Left kidney (tissue), 1 donor: ENCODE measurements at regions not wholly inside any gene's neighbourhood (a gene's known extent, or its start where the extent isn't known, plus 50 kb on each side); places are given as distances from the start of the nearest gene placed in this dataset.

Source experiments
- DNase-seq: peaks from one replicate; pipeline ENCODE4 v3.0.0-alpha.2; 2013

- DNase-seq, result no peak
These were observed 663.9 kb upstream of the CHAC2 start for GRCh38 chr2:53103679-53104078.

DNA sequence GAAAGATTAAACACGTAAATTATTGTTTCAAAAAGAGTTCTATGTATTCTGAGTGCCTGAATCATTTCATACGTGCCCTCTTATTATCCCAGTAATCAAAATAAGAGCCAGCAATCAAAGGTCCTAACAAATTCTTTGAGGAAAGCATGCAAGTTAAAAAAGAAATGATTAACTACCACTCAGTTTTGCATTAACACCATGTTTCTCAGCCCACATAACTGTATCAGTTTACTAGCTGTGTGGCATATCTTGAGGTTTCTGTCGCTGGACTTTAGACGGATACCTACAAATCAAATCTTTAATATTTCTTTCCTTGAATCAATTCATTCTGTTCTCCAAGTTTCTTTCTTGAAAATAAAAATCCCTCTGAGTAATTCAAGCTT is 668.9 kb upstream of the CHAC2 start:
- DNase-seq, result peak; percentile 24

GRCh38 chr2:53096351-53096750 is 671.3 kb upstream of the CHAC2 start:
- peak; percentile 24 for DNase-seq

DNA sequence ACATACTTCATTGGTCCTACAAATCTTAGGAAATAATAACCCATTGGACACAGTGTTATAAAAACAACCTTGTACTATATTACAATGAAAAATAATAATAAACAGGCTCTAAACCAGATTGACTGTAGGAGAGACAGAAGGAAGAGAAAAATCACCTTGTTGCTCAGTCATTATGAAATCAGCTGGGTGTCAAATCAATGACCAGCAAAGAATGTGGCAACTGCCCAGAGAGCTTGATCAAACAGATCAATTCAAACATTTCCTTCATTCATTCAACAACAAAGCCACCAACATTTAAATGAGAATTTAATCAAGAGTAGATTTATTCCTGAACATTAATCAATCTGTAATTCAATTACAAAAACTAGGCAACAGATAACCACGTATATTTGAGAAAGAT is 671.9 kb upstream of the CHAC2 start:
- no peak for DNase-seq

- DNase-seq, result no peak
These were observed 672.4 kb upstream of the CHAC2 start for GRCh38 chr2:53095227-53095626.

DNA sequence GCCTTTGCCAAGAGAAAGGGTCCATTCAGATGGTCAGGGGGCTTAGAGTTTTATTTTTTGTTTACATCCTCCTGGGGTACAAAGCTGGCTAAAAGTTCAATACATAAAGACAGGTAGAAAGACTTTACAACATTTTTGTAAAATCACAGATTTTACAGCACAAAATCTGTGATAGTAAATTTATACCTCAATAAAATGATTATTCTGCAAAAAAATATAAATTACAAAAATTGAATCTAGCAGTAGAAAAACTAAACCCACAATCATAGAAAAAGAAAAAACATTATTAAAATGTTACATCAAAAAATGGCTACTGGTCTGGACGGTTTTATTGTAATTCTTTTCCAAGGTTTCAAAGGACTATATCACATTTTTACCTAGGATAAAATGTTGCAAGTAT is 674.2 kb upstream of the CHAC2 start:
- DNase-seq, result no peak

GRCh38 chr2:53091183-53091582 is 676.4 kb upstream of the CHAC2 start:
- no peak for DNase-seq

GRCh38 chr2:53087874-53088461 is 679.6 kb upstream of the CHAC2 start:
- no peak for DNase-seq

DNA sequence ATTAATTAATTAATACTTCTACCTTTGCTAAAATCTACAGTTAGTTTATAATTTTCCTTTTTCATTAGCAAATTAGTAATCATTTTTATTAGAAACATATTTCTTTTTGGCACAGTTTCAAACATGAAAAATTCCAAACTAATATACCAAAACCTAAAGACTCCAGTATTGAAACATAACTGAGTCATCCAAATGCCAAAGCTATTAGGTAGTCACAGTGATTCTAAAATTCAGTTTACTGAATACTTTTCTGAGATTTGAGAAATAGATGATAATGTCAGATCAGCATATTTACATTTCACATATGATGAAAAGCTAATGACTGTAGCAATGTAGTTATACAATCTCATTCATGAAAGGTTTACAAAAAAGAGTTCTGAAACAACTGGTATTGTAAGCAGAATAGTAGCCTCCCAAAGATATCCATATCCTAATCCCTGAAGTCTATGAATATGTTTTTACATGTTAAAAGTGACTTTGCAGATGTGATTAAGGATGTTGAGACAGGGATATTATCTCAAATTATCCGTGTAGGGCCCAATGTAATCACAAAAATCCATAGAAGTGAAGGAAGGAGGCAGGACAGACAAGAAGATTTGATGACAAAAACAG is 680.2 kb upstream of the CHAC2 start:
- no peak for DNase-seq

DNA sequence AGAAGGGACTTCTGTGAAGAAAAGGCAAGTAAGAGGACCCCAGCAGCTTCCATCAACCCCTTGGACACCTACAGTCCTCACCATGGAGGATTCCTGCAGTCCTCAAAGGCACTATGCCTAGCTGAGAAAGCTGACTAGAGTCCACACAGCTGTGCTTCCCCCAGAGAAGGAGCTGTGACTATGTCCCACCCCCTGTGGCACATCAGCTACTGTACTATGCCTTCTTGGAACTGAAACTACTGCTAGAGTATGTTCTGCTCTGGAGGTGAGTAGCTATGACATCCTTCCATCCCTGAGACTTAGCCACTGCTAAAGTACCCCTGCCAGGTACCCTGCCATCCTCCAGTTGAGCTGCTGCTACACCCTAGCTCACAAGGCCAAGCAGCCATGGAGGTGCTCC is 690.2 kb upstream of the CHAC2 start:
- no peak for DNase-seq

- no peak for DNase-seq
These were observed 691.8 kb upstream of the CHAC2 start for GRCh38 chr2:53075760-53076159.

- DNase-seq, result no peak
These were observed 700.1 kb upstream of the CHAC2 start for GRCh38 chr2:53067533-53067932.

DNA sequence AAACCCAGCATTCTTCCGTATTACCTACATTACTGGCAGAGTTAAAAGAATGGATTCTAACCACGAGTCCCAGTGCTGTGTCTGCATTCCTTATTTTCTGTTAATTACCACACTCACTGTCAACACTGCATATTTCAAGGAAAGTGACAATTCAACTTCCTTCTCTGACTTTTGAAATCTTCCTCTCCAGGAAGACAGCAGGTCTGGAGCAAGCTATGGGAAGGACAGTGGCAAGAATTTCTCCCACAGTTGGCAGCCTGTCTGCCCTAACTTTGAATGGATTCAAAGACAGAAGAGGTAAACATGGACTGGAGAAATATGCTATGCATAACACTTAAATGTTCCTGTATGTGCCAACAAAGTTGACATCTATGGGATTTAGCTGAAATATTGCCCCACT is 700.5 kb upstream of the CHAC2 start:
- DNase-seq, result no peak

DNA sequence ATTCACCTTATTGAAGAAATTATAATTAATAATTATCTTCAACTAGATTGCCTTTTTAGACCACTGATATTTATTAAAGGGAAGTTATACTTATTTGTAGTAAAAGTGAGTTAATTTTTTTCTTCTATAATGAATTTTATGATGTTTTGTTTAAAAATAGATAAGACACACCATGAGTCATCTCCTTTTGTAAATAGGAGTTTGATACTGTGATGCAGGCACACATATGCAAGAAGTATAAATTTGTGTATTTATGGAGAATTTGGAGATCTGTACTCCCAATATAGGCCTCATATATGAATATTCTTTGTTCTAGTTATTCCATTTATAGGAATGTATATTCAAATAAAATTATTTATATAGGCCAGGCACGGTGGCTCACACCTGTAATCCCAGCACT is 703.5 kb upstream of the CHAC2 start:
- no peak for DNase-seq

DNA sequence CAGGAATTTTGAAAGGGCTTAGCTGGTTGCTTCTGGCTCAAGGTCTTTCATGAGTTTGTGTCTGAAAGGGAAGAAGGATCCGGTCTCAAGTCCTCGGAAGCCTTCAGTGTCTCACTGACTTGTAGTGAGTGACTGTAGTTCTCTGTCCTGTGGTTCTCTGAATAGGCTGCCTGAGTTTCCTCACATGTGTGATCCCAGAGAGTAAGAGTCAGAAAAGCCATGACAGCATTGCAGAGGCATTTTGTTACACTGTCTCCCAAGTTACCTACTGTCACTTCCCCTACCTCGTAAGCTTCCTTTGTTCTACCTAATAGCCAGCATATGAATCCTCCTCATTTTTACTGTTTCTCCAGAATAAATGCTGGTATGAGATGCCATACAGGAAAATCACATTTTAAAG is 709.1 kb upstream of the CHAC2 start:
- DNase-seq, result no peak

GRCh38 chr2:53053937-53054336 is 713.7 kb upstream of the CHAC2 start:
- no peak for DNase-seq

GRCh38 chr2:53051157-53051556 is 716.4 kb upstream of the CHAC2 start:
- no peak for DNase-seq

GRCh38 chr2:53040536-53041229 is 726.9 kb upstream of the CHAC2 start:
- DNase-seq, result no peak

GRCh38 chr2:53036196-53036595 is 731.4 kb upstream of the CHAC2 start:
- no peak for DNase-seq

DNA sequence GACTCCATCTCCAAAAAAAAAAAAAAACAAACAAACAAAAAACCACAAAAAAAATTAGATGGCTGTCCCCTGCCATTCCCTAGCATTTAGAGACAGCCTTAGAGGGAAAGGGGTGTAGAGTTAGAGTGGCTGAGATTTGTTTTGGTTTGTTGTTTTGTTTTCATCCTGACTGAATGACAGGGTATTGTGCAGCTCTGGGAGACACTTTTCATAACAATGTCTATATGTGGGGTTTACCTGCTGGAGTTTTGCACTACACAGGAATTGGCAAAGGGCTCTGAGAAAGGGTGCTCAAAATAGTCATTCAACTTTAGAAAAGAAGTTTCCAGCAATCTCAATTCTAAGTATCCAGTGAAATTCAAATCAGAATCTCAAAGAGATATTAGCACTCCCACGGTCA is 732.5 kb upstream of the CHAC2 start:
- no peak for DNase-seq

DNA sequence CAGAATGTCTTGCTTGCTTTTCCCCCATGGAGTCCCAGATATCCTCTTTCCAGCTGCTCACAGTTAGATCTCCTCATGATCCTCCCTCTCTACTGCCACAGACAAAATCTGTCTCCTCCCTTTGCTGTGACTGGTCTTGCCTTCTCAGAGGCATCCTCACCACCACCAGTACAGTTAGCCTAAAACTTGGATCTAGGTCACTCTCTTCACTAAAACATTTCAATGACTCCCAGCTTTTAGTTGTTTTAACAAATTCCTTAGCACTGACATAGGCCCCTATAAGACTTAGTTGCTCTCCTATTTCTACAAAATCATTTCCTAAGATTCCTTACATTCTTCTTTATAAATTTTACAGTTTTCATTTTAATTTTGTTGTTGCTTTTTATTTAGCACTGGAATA is 734.2 kb upstream of the CHAC2 start:
- no peak for DNase-seq

DNA sequence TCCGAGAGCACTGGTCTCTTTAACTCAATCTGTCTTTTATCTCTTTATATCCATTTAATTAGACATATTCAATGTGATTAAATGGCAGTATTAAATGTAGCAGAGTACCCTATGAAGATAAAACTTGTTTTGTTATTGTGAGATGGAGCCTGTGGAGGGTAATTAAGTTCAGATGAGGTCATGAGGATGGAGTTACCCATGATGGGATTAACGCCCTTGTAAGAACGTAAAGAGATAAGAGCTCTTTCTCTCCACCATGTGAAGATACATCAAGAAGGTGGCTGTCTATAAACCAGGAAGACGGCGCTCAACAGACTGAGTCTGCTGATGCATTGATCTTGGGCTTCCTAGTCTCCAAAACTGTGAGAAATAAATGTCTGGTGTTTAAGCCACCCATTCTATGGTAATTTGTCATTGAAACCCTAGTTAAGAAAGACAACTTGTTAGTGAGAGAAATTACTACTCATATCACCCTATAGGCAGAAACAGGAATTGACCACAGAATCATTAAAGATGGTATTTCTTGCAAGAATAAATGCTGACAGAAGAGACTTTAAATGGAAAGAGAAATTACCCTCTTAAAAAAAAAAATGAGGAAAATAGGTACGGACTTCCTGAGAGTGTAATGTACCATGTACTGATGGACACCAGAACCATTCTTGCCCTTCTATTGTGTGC is 738.7 kb upstream of the CHAC2 start:
- no peak for DNase-seq

- no peak for DNase-seq
These were observed 739.4 kb upstream of the CHAC2 start for GRCh38 chr2:53028225-53028624.
